NCI-H2107 treated with DMSO at 0.1 percent for 48 hours (cell line): ENCODE measurements at regions not wholly inside any gene's neighbourhood (a gene's known extent, or its start where the extent isn't known, plus 50 kb on each side); places are given as distances from the start of the nearest gene placed in this dataset.
"Not testable (repeated sequence)": the region's sequence is repeated elsewhere in the genome, so short reads cannot be mapped to it uniquely, and the experiment has no call there.

Source experiments
- DNase-seq: peaks from one replicate; lab custom pipeline; 2025; ENCODE audit not compliant: unreplicated experiment; lab: John Stamatoyannopoulos, UW

DNA sequence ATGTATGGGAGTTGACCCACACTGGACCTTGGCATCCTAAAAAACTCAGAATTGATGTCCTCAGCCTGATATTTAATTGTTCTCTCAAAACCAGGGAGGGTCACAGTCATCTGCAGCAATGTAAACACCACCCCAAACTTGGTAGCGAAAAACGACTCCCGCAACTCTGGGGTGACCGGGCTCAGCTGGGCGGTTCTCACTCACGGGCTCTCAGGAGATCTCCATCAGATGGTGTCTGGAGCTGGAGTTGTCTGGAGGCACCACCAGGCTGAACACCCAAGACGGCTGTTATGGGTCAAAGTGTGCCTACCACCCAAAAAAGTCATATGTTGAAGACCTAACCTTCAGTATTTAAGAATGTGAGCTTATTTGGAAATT, 50.9 kb upstream of the NXT1 start:
- no peak for DNase-seq

DNA sequence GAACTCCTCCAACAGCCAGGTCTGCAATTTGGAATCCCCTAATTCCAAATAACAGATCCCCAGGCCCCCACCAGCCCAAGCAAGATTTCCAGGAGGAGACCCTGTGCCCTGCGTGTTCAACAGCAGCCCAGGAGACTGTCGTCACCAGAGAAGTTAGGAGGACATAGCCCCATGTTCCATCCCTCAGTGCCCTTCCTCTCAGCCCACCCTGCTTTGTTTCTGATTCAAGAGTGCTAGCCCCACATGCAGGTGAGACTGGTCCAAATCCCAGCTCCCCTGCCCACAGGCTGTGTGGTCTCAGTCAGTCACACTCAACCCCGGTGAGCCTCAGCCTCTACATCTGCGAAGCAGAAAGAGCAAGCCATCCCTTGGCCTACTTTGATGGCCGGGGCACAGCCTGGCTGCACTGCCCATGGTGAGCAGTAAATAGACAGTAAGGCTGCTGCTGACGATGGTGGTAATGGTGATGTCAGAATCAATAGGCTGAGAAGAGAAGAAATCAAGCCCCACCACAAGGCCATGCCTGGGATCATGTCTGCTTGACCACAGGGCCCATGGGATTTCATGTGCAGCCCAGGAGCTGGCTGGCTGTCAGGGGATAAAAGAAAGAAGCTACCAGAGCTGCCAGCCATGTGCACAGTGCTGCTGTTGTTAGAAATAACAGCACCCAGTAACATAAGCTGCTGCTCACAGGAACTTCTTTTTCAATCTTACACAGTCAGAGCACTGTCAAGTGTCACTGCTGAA, 51.5 kb upstream of the NXT1 start:
- no peak for DNase-seq

DNA sequence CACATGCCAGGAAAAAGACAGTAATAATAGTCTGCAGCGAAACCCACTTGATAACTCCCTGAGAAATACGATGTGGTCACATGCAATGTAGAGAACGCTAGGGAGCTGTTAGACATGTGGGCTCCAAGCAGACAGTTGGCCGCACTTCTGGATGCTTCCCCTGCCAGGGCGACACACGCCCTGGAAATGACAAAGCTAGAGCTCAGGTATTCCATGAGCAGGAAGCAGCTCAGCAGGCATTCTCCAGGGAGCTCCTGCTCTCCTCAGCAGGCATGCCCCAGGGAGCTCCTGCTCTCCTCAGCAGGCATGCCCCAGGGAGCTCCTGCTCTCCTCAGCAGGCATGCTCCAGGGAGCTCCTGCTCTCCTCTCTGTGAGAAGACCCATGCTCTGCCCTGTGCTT, 52.4 kb upstream of the NXT1 start:
- no peak for DNase-seq

DNA sequence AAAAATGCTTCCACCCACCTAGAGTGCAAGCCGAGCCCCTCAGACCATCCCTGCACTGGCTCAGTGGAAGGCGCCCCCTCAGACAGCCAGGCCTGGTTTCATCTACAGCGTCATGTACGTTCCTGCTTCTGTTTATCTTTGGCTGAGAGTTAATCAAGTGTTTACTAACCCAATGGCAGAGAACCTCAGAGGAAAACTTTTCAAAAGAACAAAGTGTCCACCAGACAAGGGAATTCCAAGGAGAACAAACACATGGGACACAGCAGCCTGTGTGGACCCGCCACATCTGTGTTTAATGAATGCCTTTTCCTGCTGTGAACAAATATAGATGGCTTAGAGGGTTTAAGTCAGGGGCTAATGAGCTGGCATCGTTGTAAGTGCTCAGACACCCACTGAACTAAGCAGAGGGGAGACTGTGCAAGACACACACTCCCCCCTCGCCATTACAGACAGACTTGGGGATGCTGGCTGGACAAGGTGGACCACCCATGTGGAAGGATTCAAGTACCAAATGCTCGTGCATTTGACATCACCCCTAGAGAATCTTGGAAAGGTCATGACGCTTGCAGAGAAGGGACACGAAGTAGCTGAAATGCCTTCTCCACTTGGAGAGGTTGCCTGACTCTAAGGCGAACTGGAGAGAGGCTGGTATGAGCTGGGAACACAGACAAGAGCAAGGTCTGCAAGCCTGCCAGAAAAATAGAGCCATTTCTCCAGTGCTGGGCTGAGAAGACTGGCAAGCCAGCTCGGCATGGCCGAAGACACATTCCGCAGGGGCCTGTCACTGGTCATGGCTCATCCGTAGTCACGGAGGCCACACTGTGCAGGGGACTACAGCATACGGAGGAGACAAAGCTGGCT, 53.5 kb upstream of the NXT1 start:
- no peak for DNase-seq

DNA sequence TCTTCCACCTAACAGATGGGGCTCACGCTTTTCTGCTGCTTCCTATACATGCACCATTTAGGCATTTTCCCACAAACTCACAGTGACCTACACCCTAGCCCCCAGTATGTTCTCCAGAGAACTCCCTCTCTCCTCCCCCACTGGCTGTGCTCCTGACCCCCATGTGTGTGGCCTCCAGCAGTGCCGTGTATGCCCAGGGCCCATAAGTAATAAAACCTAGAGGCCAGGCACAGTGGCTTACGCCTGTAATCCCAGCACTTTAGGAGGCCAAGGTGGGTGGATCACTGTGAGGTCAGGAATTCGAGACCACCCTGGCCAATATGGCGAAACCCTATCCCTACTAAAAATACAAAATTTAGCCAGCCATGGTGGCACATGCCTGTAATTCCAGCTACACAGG, 54.7 kb upstream of the NXT1 start:
- no peak for DNase-seq

DNA sequence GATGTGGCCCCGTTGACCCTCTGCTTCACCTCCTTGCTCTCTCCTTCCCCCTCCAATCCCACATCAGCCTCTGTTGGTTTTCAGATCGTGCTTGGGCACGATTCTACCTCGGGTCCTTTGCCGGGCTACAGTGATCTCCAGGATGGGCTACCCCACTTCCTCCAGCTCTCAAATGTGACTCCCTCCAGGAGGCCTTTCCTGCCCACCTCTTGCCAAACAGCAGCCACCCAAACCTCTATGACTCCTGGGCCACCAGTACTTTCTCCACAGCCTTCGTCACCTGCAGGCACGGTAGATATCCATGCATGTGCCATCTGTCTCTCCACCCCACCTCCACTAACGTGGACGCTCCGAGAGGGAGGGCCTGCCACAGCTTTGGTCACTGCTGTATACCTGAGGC, 55.9 kb upstream of the NXT1 start:
- DNase-seq = no peak

DNA sequence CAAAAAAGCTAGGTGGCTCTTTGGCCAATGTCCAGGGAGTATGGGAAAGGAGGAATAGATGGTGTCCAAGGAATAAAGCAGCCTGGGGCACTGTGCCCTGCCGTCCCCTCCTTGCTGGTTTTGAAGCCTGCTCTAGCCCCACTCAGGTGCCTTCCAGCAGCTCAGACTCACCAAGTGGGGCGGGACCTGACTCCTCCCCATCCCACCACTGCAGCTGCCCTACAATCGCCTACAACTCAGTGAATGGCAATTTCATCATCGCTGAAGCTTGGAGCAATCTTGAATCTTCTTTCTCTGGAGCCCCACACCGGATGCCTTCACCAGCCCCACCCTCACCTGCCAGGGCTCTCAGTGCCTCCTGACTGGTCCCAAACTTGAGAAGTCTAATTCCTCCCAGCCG, 56.4 kb upstream of the NXT1 start:
- no peak for DNase-seq

DNA sequence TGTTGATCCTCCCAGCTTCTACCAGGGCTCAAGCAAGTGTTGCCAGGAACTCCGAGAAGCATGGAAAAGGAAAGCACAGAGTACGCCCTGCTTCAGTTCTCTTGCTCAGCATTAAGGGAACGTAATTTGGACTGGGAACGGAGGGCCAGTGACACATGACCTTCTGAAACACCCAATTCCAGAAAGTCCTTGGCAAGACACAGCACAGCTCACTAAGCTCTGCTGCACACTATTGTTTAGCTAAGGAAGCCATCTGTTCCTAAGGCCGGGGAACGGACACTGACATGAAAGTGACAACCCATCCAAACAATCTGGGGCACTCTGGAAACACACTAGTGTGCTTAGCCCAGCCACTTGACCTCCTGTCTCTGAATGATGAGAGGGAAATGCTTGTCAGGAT, 56.9 kb upstream of the NXT1 start:
- no peak for DNase-seq

DNA sequence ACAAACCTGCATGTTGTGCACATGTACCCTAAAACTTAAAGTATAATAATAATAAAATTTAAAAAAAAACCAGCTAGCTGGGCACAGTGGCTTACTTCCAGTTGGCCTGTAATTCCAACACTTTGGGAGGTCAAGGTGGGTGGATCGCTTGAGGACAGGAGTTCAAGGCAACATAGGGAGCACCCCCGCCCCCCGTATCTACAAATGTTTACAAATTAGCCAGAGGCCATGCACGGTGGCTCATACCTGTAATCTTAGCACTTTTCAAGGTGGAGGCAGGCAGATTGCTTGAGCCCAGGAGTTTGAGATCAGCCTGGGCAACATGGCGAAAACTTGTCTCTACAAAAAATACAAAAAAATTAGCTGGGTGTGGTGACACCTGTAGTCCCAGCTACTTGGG, 58.3 kb upstream of the NXT1 start:
- DNase-seq = not testable (repeated sequence)

DNA sequence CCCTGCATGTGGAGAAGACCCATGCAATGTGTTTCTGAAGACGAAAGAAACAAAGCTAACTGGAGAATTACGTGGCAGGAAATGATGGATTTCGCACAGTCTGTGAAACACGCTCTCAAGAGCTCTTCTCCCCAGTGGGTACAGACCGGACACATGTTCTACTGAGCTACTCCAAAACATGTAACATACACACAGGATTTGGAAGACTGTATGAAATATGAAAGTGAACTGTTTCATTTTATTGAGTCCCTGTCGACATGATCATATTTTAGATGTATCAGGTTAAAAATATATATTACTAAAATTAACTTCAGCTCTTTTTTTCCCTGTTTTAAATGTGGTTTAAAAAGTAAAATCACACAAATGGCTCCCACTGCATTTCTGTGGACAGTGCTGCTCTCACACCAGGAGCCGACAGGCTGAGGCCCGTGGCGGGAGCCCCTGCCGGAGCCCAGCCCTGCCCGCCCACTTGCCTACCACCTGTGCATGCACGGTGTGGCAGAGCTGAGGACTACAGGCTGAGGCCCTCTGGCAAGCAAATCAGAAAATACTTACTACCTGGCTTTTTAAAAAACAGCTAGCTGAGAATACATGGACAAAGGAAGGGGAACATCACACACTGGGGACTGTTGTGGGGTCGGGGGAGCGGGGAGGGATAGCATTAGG, 58.9 kb upstream of the NXT1 start:
- DNase-seq = no peak

DNA sequence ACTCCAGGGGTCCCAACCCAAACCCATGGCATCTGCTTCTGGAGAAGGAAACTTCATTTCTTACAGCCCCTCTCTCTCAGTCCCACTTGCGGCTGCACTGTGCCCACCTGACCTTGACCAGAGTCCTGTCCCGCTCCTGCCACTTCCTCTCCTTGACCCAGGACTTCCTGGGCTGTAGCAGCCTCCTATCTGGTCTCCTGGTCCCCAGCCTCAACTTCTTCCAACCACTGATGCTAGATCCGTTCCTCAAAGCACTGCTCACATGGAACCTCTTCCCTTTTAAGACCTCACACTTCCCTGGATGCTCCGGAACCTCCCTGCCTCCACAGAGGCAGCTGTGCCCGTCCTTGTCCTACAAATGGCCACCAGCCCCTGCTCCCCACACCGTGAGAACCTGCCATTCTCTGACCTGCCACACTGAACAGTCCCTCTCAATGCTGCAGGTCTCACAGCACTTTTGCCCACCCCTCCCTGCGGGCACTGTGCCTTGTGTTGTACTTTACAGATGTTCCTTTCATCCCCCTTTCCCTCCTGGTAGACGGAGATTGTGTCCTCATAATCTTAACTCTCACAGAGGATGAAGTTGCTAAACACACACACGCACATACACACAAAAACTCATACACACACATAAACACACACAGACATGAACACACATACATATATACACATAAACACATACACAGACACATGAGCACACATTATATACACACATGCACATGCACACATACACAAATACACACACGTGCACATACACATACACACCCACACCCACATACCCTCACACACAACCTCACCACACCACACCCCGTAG, 59.6 kb upstream of the NXT1 start:
- no peak for DNase-seq

DNA sequence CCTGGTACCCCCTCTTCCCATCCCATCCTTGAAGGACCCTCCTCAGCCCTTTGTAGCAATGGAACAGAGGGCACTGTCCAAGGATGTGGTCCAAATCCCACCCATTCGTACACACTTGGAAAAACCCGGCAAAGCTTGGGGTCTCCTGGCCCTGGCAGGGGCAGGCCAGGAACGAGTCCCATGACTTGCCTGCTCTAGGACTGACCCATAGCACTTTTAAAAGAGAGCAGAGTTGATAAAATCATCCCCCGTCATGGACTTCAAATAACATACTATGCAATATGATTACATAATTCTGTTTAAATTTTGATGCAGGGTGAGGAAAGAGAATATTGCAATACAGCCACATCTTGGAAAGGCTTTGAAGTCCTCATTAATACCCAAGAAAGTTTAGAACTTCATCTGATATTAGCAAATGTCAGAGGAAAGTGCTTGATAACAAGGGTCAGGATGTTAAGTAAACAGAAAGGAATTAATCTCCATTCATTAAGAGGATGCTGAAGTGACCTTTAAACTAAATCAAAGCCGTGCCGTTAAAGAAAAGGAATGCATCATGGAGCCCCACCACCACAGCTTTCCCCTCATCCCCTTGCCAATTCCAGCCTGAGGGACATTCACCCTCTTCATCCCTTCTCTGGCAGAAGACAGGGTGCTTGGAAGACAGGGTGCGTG, 60.7 kb upstream of the NXT1 start:
- DNase-seq = no peak

DNA sequence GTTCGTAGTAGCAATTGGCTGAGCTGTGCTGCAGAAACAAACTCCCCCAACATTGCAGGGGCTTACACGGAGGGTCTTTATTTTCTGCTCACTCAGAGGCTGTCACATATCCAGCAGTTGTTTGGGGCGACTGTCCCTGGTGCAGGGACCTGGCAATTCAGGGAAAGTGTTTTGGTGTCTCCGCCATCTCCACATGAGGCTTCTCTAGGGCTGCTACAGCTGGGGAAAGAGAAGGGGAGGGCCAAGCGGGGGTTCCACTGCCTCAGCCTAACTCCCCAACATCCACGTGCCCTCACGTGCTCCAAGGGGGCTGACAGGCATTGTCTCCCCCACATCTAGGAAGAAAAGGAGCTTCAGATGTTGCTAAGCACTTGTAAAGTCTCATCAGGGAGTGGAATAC, 61.3 kb upstream of the NXT1 start:
- no peak for DNase-seq

DNA sequence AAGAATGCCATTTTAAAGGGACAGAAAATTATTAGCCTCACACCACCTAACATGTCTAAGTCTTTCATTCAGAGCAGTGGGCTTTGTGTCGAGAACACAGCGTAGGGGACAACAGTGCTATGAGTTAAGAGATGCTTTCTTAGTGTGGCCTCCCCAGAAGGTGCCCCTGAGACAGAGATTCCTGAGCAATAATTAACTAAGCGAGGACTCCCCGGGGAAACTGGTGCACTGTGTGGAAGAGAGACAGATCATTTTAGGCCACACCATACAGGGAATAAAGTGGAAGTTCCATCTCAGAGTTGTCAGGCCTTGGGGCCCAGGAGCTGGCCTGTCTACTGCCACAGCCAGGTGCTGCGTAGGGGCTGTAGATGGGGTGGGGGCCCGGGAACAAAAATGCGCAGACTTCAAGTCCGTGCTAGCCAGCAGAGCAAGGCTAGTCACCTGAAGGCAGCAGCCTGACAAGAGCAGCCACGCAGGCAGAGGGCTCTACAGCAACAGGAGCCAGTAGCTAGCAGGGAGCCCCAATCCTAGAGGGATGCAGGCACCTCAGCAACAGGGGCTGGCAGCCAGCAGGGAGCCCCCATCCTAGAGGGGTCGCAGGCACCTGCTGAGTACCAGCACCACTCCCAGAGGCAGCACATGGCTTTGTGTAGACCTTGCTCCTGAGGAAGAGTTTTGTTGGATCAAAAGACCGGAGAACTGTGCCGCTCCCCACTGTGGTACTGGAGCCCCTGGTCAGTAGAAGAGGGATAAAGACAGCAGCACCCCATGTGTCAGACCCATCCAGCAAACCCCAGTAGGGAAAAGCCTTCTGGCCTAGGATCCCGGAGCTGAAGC, 63.0 kb upstream of the NXT1 start:
- no peak for DNase-seq

DNA sequence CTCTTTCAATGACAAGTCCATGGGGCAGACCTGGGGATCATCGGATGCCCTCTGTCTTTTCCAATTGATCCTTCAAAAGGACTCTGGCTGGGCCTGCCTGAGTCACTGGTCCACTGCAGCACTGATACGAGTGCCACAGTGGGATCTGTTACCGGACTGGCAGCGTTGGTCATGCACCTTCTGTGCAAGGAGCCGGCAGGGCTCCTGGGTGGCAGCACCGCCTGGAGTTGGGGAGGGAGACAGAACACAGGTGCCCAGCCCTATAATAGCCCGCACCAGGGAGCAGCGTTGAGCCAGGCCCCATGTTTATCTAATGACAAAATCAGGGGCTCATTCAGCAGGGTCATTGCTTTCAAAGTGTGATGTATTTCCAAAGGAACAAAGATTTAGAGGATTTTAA, 64.2 kb upstream of the NXT1 start:
- DNase-seq = no peak

DNA sequence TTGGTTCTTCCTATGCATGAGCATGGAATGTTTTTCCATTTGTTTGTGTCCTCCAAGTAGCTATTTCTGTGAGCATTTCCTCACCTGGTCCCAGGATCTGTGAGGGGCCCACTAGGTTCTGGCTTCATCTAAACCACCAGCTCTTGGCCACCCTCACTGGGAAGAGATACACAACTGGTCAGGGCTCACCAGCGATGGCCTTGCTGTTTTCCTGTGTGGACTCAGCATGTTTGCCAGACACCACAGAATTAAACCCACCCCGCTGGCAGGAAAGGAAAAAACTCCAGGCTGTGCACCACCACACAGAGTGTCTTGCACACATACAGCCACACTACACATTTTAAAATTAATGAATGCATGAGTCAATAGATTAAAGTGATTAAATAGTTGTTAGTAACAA, 65.1 kb upstream of the NXT1 start:
- no peak for DNase-seq

DNA sequence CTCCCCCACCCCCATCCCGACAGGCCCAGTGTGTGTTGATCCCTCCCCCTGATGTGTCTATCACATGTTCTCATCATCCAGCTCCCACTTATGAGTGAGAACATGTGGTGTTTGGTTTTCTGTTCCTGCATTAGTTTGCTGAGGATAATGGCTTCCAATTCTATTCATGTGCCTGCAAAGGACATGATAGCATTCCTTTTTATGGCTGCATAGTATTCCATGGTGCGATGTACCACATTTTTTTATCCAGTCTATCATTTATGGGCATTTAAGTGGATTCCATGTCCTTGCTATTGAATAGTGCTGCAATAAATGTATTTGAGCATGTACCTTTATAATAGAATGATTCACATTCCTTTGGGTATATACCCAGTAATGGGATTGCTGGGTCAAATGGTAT, 66.6 kb upstream of the NXT1 start:
- DNase-seq = no peak

DNA sequence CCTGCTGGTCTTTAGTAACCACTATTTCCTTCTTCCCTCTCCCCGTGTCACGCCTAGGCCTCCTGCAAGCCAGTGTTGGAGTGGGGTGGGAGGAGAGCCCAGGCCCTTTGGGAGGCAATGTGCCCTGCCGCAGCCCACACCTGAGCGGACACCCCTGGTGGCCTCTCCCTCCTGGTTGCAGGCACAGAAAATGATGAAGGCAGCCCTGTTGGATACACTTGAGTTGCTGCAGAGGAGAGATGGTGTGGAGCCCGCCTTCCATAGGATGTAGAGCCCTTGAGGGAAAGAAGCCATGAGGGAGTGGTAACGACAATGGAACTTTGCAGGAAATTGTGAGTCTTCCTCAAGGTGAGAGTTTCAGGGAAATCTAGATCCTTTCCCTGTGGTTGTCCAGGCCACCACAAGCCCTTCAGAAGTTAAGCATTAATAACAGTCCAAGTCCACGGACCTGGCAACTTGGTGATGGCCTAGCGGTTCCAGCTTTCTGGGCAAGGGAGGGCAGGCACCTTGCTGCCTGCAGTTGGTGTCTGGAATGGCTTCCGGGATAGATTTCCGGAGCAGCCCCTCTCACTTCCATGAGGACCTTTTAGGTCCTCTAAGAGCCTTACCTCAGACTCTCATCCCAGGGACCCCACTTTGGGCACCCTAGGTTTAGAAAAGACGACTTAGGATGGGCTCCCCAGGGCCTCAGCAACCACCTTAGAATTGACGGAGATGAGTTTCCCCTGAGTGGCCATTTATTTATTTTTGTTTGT, 67.3 kb upstream of the NXT1 start:
- no peak for DNase-seq

DNA sequence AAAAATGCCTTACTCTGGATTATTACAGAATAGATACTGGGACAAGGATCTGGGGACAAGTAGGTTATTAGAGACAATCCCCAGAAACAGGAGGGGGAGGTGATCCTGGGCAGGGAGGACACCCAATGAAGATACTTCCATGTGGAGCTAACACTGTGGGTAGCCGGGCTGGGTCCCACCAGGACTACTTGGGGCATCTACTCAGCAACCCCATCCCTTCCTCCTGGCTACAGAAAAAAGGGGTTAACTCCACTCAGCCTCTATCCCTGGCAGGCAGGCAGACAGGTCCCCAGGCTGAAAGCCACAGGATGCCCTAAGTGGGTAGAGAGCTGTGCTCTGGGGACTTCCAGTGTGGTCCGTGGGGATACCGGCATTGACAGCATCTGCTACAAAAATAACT, 68.0 kb upstream of the NXT1 start:
- DNase-seq = no peak
